ENCODE measurements at regions not wholly inside any gene's neighbourhood (a gene's known extent, or its start where the extent isn't known, plus 50 kb on each side); places are given as distances from the start of the nearest gene placed in this dataset.
"Not testable (repeated sequence)": the region's sequence is repeated elsewhere in the genome, so short reads cannot be mapped to it uniquely, and the experiment has no call there.

- no peak for DNase-seq
These were observed 1426.9 kb upstream of the EYS start for GRCh38 chr6:67133973-67134372.

- DNase-seq, result no peak
These were observed 1424.8 kb upstream of the EYS start for GRCh38 chr6:67131827-67132226.

- no peak for DNase-seq
These were observed 1422.8 kb upstream of the EYS start for GRCh38 chr6:67129780-67130179.

- no peak for DNase-seq
These were observed 1420.0 kb upstream of the EYS start for GRCh38 chr6:67127041-67127440.

GRCh38 chr6:67121115-67121514 is 1414.1 kb upstream of the EYS start:
- DNase-seq, result peak; percentile 1

- no peak for DNase-seq
These were observed 1405.1 kb upstream of the EYS start for GRCh38 chr6:67112120-67112519.

- DNase-seq, result no peak
These were observed 1395.7 kb upstream of the EYS start for GRCh38 chr6:67102743-67103142.

GRCh38 chr6:67095618-67096226 is 1388.7 kb upstream of the EYS start:
- not testable (repeated sequence) for DNase-seq

GRCh38 chr6:67094431-67094946 is 1387.5 kb upstream of the EYS start:
- no peak for DNase-seq

GRCh38 chr6:67073938-67074337 is 1366.9 kb upstream of the EYS start:
- no peak for DNase-seq

GRCh38 chr6:67068781-67069180 is 1361.8 kb upstream of the EYS start:
- DNase-seq, result no peak

GRCh38 chr6:67064323-67064722 is 1357.3 kb upstream of the EYS start:
- no peak for DNase-seq

GRCh38 chr6:67047996-67048395 is 1341.0 kb upstream of the EYS start:
- DNase-seq, result no peak

- no peak for DNase-seq
These were observed 1338.0 kb upstream of the EYS start for GRCh38 chr6:67045076-67045475.

GRCh38 chr6:67031451-67031850 is 1324.4 kb upstream of the EYS start:
- DNase-seq, result peak; percentile 2

GRCh38 chr6:67030861-67031260 is 1323.8 kb upstream of the EYS start:
- DNase-seq, result no peak

- no peak for DNase-seq
These were observed 1310.0 kb upstream of the EYS start for GRCh38 chr6:67016921-67017460.

- DNase-seq, result no peak
These were observed 1304.4 kb upstream of the EYS start for GRCh38 chr6:67011441-67011840.

- DNase-seq, result no peak
These were observed 1302.8 kb upstream of the EYS start for GRCh38 chr6:67009818-67010217.

- no peak for DNase-seq
These were observed 1296.8 kb upstream of the EYS start for GRCh38 chr6:67003844-67004243.

GRCh38 chr6:67000121-67000520 is 1293.1 kb upstream of the EYS start:
- DNase-seq, result no peak

GRCh38 chr6:66997579-66997978 is 1290.6 kb upstream of the EYS start:
- DNase-seq, result not testable (repeated sequence)

- no peak for DNase-seq
These were observed 1288.6 kb upstream of the EYS start for GRCh38 chr6:66995669-66996068.

- DNase-seq, result not testable (repeated sequence)
These were observed 1286.7 kb upstream of the EYS start for GRCh38 chr6:66993708-66994107.

GRCh38 chr6:66993272-66993671 is 1286.2 kb upstream of the EYS start:
- DNase-seq, result no peak

All from hematopoietic multipotent progenitor cell treated with erythropoietin and hydrocortisone succinate and interleukin-3 and kit ligand, for 6 days (in vitro differentiated cells).